Pulmonary artery endothelial cell (primary cell): ENCODE measurements at regions not wholly inside any gene's neighbourhood (a gene's known extent, or its start where the extent isn't known, plus 50 kb on each side); places are given as distances from the start of the nearest gene placed in this dataset.
"Not testable (repeated sequence)": the region's sequence is repeated elsewhere in the genome, so short reads cannot be mapped to it uniquely, and the experiment has no call there.

Experiments
- DNase-seq: peaks from one replicate; pipeline ENCODE4 v3.0.0-alpha.2; 2011; ENCODE audit warnings: low read depth, low spot score

GRCh38 chr12:28023156-28023887 is 50.8 kb upstream of the PTHLH start:
- DNase-seq, result peak; percentile 66

GRCh38 chr12:28024231-28024995 is 51.9 kb upstream of the PTHLH start:
- DNase-seq, result peak; percentile 13

GRCh38 chr12:28025821-28026505 is 53.4 kb upstream of the PTHLH start:
- no peak for DNase-seq

- DNase-seq, result no peak
Measured at GRCh38 chr12:28026701-28027100, 54.2 kb upstream of the PTHLH start.

GRCh38 chr12:28027328-28027727 is 54.8 kb upstream of the PTHLH start:
- DNase-seq, result no peak

- DNase-seq, result no peak
Measured at GRCh38 chr12:28027947-28028724, 55.6 kb upstream of the PTHLH start.

- no peak for DNase-seq
Measured at GRCh38 chr12:28032811-28033537, 60.4 kb upstream of the PTHLH start.

GRCh38 chr12:28033538-28033915 is 61.0 kb upstream of the PTHLH start:
- DNase-seq, result no peak

- DNase-seq, result no peak
Measured at GRCh38 chr12:28034271-28034670, 61.7 kb upstream of the PTHLH start.

GRCh38 chr12:28035500-28035899 is 63.0 kb upstream of the PTHLH start:
- DNase-seq, result no peak

GRCh38 chr12:28036940-28037339 is 64.4 kb upstream of the PTHLH start:
- DNase-seq, result no peak

GRCh38 chr12:28040246-28040645 is 67.7 kb upstream of the PTHLH start:
- DNase-seq, result no peak

- not testable (repeated sequence) for DNase-seq
Measured at GRCh38 chr12:28046600-28046999, 74.1 kb upstream of the PTHLH start.

- no peak for DNase-seq
Measured at GRCh38 chr12:28050606-28051005, 78.1 kb upstream of the PTHLH start.

- no peak for DNase-seq
Measured at GRCh38 chr12:28051516-28052354, 79.2 kb upstream of the PTHLH start.

GRCh38 chr12:28053564-28053963 is 81.0 kb upstream of the PTHLH start:
- no peak for DNase-seq

- no peak for DNase-seq
Measured at GRCh38 chr12:28054583-28054982, 82.0 kb upstream of the PTHLH start.

GRCh38 chr12:28057856-28058615 is 85.5 kb upstream of the PTHLH start:
- DNase-seq, result no peak

- DNase-seq, result no peak
Measured at GRCh38 chr12:28059220-28059619, 86.7 kb upstream of the PTHLH start.
